ENCODE measurements at regions not wholly inside any gene's neighbourhood (a gene's known extent, or its start where the extent isn't known, plus 50 kb on each side); places are given as distances from the start of the nearest gene placed in this dataset.
A peak's percentile ranks its signal among the peaks of the same experiment; 100 is the strongest.

DNA sequence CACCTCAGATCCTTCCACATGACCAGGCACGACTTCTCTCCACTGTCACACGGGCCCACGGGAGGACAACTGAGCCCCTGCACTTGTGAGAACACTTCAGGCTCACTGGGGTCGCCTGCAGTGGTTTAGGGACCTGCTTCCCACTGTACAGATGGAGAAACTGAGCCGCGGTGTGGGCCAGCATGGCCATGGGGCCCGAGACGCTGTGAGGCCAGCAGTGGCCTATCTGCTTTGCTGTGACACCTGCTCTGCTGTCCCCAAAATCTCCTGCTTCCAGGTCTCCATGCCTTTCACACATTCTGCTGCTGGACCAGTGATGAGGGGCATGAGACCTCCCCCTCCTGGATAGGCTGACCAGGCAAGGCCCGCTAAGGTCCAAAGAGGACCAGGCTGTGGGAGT, 75.8 kb upstream of the PAX2 start:
- no peaks in the 10 kb centered on the region for H4K20me1 ChIP-seq (ENCODE audit: control insufficient read depth, insufficient read depth, low read length, poor library complexity, severe bottlenecking)
- no peak overlapping the region for H3K27ac ChIP-seq (ENCODE audit: low read length in 2 of 2)
- no peak overlapping the region for H3K9ac ChIP-seq (ENCODE audit: low read length)
- Mint-ChIP-seq H3K27ac (no peak overlapping the region), H3K4me1 (peaks cover 6% of the 10 kb centered on the region), H3K9me3 (ENCODE audit: insufficient read depth) (no peaks in the 10 kb centered on the region), H3K4me3 (no peak overlapping the region), H3K27me3 (peaks cover 66% of the 10 kb centered on the region)
- no peaks in the 10 kb centered on the region for H3K36me3 ChIP-seq (replicated peaks in 1 of 2; ENCODE audit: control extremely low read depth in 1 of 2, control insufficient read depth in 1 of 2, extremely low read depth in 1 of 2, insufficient read depth in 2 of 2, low read length in 1 of 2)
- CTCF ChIA-PET, result interaction anchor here (3.2 kb wide), 1 partner anchor 74 kb away, joined by 17 read pairs; no protein-coding TSS in a partner anchor
- peaks cover 5 to 6% of the 10 kb centered on the region in 2 donors for H3K4me1 ChIP-seq (ENCODE audit: control insufficient read depth in 2 of 2, insufficient read depth in 2 of 2, low read length in 2 of 2)
- 52% methylated on average over 9 of the region's 9 CpGs for WGBS (ENCODE audit: insufficient coverage)
- intact Hi-C loops (cut with micrococcal nuclease), result loop anchor here (5.0 kb wide), 1 partner anchor 343 kb away; no protein-coding TSS in a partner anchor
- H3K79me2 ChIP-seq (ENCODE audit: control insufficient read depth, insufficient read depth, low read length), result no peaks in the 10 kb centered on the region
- POLR2A ChIA-PET, result no interaction called here
- DNase-seq, result no peak
- ATAC-seq (ENCODE audit: low read depth), result no peak
- peaks cover 0 to 3% (median 0%) of the 10 kb centered on the region in 3 donors for H3K9me3 ChIP-seq (ENCODE audit: control extremely low read depth in 1 of 3, control insufficient read depth in 2 of 3, insufficient read depth in 1 of 3, low read length in 2 of 3)
- H3K27me3 ChIP-seq (replicated peaks in 1 of 4; ENCODE audit: control extremely low read depth in 1 of 4, control insufficient read depth in 3 of 4, insufficient read depth in 4 of 4, low read length in 3 of 4), result peaks cover 0 to 71% (median 41%) of the 10 kb centered on the region in 4 experiments
- no peak overlapping the region for H2AFZ ChIP-seq (ENCODE audit: insufficient read depth, low read depth, low read length, poor library complexity, severe bottlenecking)
- TF ChIP-seq CTCF (IDR thresholded peaks at IDR 0.05) (no peak), EZH2 (IDR thresholded peaks at IDR 0.05; ENCODE audit: borderline replicate concordance, insufficient read depth, low read depth, low read length, poor library complexity, severe bottlenecking) (no peak)
- no peak overlapping the region for H3K4me3 ChIP-seq (ENCODE audit: control extremely low read depth in 1 of 5, extremely low read depth in 1 of 5, insufficient read depth in 1 of 5, low read depth in 2 of 5, low read length in 4 of 5)
- H3K4me2 ChIP-seq (replicated peaks; ENCODE audit: low read depth, low read length, poor library complexity, severe bottlenecking), result no peak overlapping the region

DNA sequence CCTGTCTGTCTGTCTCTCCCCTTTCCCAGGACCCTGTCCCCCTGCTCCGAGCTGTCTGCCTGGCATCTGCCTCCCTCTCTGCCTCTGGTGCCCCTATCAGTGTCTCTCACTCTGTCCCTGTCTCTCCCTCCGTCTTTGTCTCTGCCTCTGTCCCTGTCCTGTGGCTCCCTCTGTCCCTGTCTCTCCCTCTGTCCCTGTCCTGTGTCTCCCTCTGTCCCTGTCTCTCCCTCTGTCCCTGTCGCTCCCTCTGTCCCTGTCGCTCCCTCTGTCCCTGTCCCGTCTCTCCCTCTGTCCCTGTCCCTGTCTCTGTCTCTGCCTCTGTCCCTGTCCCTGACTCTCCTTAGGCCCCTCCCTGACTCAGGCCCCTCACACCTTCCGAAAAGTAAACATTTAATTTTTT, 75.0 kb upstream of the PAX2 start:
- no peak overlapping the region for H3K27ac ChIP-seq (ENCODE audit: low read length in 2 of 2)
- CTCF ChIA-PET, result interaction anchor here (0.8 to 3.2 kb wide), 4 partner anchors 73 to 208 kb away, joined by 3 to 17 read pairs (median 6); no protein-coding TSS in a partner anchor
- peaks cover 0 to 68% (median 41%) of the 10 kb centered on the region in 4 experiments for H3K27me3 ChIP-seq (replicated peaks in 1 of 4; ENCODE audit: control extremely low read depth in 1 of 4, control insufficient read depth in 3 of 4, insufficient read depth in 4 of 4, low read length in 3 of 4)
- H3K9me3 ChIP-seq (ENCODE audit: control extremely low read depth in 1 of 3, control insufficient read depth in 2 of 3, insufficient read depth in 1 of 3, low read length in 2 of 3), result peaks cover 0 to 3% (median 0%) of the 10 kb centered on the region in 3 donors
- H4K20me1 ChIP-seq (ENCODE audit: control insufficient read depth, insufficient read depth, low read length, poor library complexity, severe bottlenecking), result no peaks in the 10 kb centered on the region
- H2AFZ ChIP-seq (ENCODE audit: insufficient read depth, low read depth, low read length, poor library complexity, severe bottlenecking), result peak overlapping the region; percentile 38
- no peaks in the 10 kb centered on the region for H3K36me3 ChIP-seq (replicated peaks in 1 of 2; ENCODE audit: control extremely low read depth in 1 of 2, control insufficient read depth in 1 of 2, extremely low read depth in 1 of 2, insufficient read depth in 2 of 2, low read length in 1 of 2)
- no peaks in the 10 kb centered on the region for H3K79me2 ChIP-seq (ENCODE audit: control insufficient read depth, insufficient read depth, low read length)
- H3K4me2 ChIP-seq (replicated peaks; ENCODE audit: low read depth, low read length, poor library complexity, severe bottlenecking), result peak overlapping the region; percentile 67
- peaks cover 5 to 6% of the 10 kb centered on the region in 2 donors for H3K4me1 ChIP-seq (ENCODE audit: control insufficient read depth in 2 of 2, insufficient read depth in 2 of 2, low read length in 2 of 2)
- POLR2A ChIA-PET, result no interaction called here
- H3K9ac ChIP-seq (ENCODE audit: low read length), result no peak overlapping the region
- Mint-ChIP-seq H3K4me1 (peaks cover 6% of the 10 kb centered on the region), H3K9me3 (ENCODE audit: insufficient read depth) (no peaks in the 10 kb centered on the region), H3K4me3 (no peak overlapping the region), H3K27me3 (peaks cover 60% of the 10 kb centered on the region), H3K27ac (no peak overlapping the region)
- no peak for TF ChIP-seq EZH2 (IDR thresholded peaks at IDR 0.05; ENCODE audit: borderline replicate concordance, insufficient read depth, low read depth, low read length, poor library complexity, severe bottlenecking)
- WGBS (ENCODE audit: insufficient coverage), result 53% methylated on average over 3 of the region's 6 CpGs
- no peak for DNase-seq
- H3K4me3 ChIP-seq (ENCODE audit: control extremely low read depth in 1 of 5, extremely low read depth in 1 of 5, insufficient read depth in 1 of 5, low read depth in 2 of 5, low read length in 4 of 5), result no peak overlapping the region
- intact Hi-C loops (cut with micrococcal nuclease), result loop anchor here (5.0 kb wide), 1 partner anchor 342 kb away; no protein-coding TSS in a partner anchor
- no peak for ATAC-seq (ENCODE audit: low read depth)
